Nephron progenitor cell (in vitro differentiated cells): ENCODE measurements at regions not wholly inside any gene's neighbourhood (a gene's known extent, or its start where the extent isn't known, plus 50 kb on each side); places are given as distances from the start of the nearest gene placed in this dataset.

Source experiments
- DNase-seq: peaks from one replicate; pipeline ENCODE4 v3.0.0; 2021
- H3K27ac Mint-ChIP-seq: 2 replicates; pipeline ENCODE4 v1.8.0; 2021; ENCODE audit warnings: mild to moderate bottlenecking, moderate library complexity, mixed read lengths
- H3K27me3 Mint-ChIP-seq: 2 replicates; pipeline ENCODE4 v1.8.0; 2021; ENCODE audit warnings: mild to moderate bottlenecking, low read depth, mixed read lengths; ENCODE audit not compliant: poor library complexity
- H3K36me3 Mint-ChIP-seq: 2 replicates; pipeline ENCODE4 v1.8.0; 2021; ENCODE audit warnings: low read depth, mixed read lengths
- H3K4me1 Mint-ChIP-seq: 2 replicates; pipeline ENCODE4 v1.8.0; 2021; ENCODE audit warnings: mixed read lengths
- H3K4me3 Mint-ChIP-seq: 2 replicates; pipeline ENCODE4 v1.8.0; 2021; ENCODE audit warnings: mild to moderate bottlenecking, moderate library complexity, mixed read lengths
- H3K9me3 Mint-ChIP-seq: 2 replicates; pipeline ENCODE4 v1.8.0; 2021; ENCODE audit warnings: mild to moderate bottlenecking, moderate library complexity, mixed read lengths
- CTCF ChIP-seq: fragments of 200-600 bp; sonication (generic); IDR thresholded peaks from 2 replicates; pipeline ENCODE4 v1.5.0; 2021; ENCODE audit warnings: antibody characterized with exemption

GRCh38 chr2:45072064-45072861, 63.0 kb upstream of the SIX2 start:
- TF ChIP-seq CTCF: no peak
- H3K4me1 Mint-ChIP-seq: peaks cover 84% of the 10 kb centered on the region
- no peaks in the 10 kb centered on the region for H3K27me3 Mint-ChIP-seq
- peak overlapping the region; percentile 65 for H3K27ac Mint-ChIP-seq
- DNase-seq: no peak
- H3K36me3 Mint-ChIP-seq: no peaks in the 10 kb centered on the region
- H3K9me3 Mint-ChIP-seq: peaks cover 27% of the 10 kb centered on the region
- no peak overlapping the region for H3K4me3 Mint-ChIP-seq

- Mint-ChIP-seq H3K36me3 (peaks cover 5% of the 10 kb centered on the region), H3K27me3 (no peaks in the 10 kb centered on the region), H3K4me3 (peak overlapping the region; percentile 44), H3K9me3 (peaks cover 35% of the 10 kb centered on the region), H3K4me1 (peaks cover 96% of the 10 kb centered on the region), H3K27ac (peak overlapping the region; percentile 93)
- peak; percentile 67 for DNase-seq
- no peak for TF ChIP-seq CTCF
Observed at GRCh38 chr2:45070113-45070652, 60.9 kb upstream of the SIX2 start.

- peak overlapping the region; percentile 44 for H3K4me3 Mint-ChIP-seq
- peaks cover 5% of the 10 kb centered on the region for H3K36me3 Mint-ChIP-seq
- no peak for TF ChIP-seq CTCF
- no peaks in the 10 kb centered on the region for H3K27me3 Mint-ChIP-seq
- peaks cover 30% of the 10 kb centered on the region for H3K9me3 Mint-ChIP-seq
- H3K27ac Mint-ChIP-seq: peak overlapping the region; percentile 93
- H3K4me1 Mint-ChIP-seq: peaks cover 91% of the 10 kb centered on the region
- DNase-seq: peak; percentile 25
Observed at GRCh38 chr2:45069684-45070083, 60.4 kb upstream of the SIX2 start.

- peaks cover 20% of the 10 kb centered on the region for H3K9me3 Mint-ChIP-seq
Observed at GRCh38 chr2:45068571-45069140, 59.4 kb upstream of the SIX2 start.

DNA sequence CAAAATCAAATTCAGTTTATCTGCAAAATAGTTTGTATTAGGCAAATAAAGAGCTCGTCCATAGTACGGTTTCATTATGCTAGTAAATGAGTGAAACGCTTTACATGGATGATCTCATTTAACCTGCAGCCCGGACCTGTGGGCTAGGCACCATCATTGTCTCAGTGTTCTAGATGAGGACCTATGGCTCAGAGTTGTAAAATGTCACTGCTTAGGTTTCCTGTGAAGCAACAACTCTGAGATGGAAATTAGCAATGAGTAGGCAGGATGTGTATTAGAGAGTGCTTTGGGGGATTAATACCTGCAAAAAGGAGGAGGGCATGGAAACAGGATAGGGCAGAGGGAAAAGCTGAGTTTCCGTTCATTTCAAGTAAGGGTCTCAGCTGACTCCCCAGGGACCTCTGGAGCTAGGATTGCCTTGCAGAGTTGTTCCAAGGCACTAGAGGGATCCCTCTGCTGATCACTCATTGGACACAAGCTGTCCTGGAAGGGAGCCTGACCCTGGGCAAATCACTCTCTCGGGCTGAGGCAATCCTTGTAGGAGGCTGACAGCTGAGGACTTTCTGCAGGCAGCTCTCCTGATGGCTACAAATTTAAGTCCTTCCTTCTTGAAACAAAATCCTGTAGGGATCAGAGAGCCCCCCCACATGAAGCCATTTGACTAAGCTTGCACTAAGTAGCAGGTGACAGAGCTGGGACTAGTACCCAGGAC, 58.8 kb upstream of the SIX2 start:
- peaks cover 17% of the 10 kb centered on the region for H3K9me3 Mint-ChIP-seq
- DNase-seq: peak; percentile 62
- H3K27ac Mint-ChIP-seq: peak overlapping the region; percentile 93
- no peak for TF ChIP-seq CTCF
- peaks cover 5% of the 10 kb centered on the region for H3K36me3 Mint-ChIP-seq
- no peak overlapping the region for H3K4me3 Mint-ChIP-seq
- no peaks in the 10 kb centered on the region for H3K27me3 Mint-ChIP-seq
- H3K4me1 Mint-ChIP-seq: peaks cover 75% of the 10 kb centered on the region

More at GRCh38 chr2:45068571-45069140, 59.4 kb upstream of the SIX2 start:
- Mint-ChIP-seq H3K36me3 (peaks cover 5% of the 10 kb centered on the region), H3K27ac (peak overlapping the region; percentile 93), H3K4me3 (no peak overlapping the region), H3K27me3 (no peaks in the 10 kb centered on the region), H3K4me1 (peaks cover 81% of the 10 kb centered on the region)
- no peak for TF ChIP-seq CTCF
- no peak for DNase-seq
